GM21360 (cell line): ENCODE measurements at regions not wholly inside any gene's neighbourhood (a gene's known extent, or its start where the extent isn't known, plus 50 kb on each side); places are given as distances from the start of the nearest gene placed in this dataset.

Experiments
- ATAC-seq: cut with Tn5 transposase; IDR thresholded peaks from one replicate; pipeline ENCODE4 v1.9.1; 2021; ENCODE audit warnings: mild to moderate bottlenecking, moderate library complexity; ENCODE audit not compliant: unreplicated experiment

DNA sequence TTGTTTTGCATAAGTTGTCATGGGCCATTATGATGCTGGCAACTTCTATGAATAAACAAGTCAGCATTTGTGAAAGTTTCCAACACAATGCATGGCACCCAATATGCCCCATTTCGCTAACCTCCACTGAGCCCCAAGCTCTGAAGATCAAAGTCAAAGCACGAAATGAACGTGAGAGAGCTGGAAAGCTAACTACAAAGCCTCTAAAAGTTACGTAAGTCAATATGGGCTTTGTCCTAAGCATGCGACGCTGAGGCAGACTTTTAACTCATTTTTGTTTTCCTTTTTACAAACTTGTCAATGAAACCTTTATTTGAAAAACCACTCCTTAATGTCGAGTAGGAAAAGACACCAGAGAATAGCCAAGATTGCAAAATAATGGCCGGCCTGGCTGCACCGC, 131.6 kb upstream of the NUDT7 start:
- ATAC-seq, result no peak

- no peak for ATAC-seq
Measured at GRCh38 chr16:77591347-77591746, 131.0 kb upstream of the NUDT7 start.

GRCh38 chr16:77592021-77592420, 130.3 kb upstream of the NUDT7 start:
- ATAC-seq, result no peak

DNA sequence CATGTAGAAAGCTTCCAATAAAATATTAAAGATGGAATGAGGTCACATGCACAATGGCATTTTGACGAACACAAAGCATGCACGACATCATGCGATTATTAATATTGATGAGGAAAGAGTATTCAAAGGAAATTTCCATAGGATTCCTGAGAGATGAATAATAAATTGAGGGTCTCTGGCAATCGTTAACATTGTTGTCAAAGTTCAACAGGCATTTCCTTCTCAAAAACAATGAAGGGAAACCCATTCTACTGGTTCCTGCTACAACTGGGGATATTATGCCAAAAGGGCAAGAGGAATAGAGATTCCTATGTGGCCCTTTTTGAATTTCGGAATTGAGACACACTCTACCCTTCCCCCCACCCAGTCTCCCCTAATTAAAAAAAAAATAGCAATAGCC, 128.3 kb upstream of the NUDT7 start:
- no peak for ATAC-seq

- ATAC-seq, result no peak
Measured at GRCh38 chr16:77594799-77595596, 127.3 kb upstream of the NUDT7 start.

GRCh38 chr16:77596261-77596660, 126.1 kb upstream of the NUDT7 start:
- no peak for ATAC-seq

DNA sequence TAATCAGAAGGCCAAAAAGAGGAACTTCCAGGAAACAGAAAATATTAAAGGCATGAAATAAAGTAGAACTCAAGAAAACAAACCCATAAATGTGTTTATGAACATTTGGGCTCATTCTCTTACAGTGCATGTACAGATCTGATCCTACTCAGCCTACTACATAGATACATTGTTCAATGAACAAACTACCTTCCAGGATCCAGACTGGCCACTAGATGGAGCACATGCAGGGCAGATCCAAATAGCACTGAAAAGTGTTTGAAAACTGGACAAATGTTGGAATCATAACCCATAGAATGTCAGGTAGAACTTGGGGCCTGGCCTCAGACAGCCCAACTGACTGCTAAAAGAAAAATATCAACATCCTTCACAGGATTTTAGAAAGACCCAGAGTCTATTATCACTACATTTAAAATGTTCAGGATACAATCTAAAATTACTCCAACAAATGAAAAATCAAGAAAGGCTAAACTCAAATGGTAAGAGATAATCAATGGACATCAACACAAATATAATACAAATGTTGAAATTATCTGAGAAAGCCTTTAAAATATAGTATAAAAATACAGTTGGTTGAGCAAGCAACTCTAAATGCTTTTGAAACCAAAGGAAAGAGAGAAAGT, 122.4 kb upstream of the NUDT7 start:
- ATAC-seq, result no peak

- ATAC-seq, result no peak
Measured at GRCh38 chr16:77600555-77600954, 121.8 kb upstream of the NUDT7 start.

DNA sequence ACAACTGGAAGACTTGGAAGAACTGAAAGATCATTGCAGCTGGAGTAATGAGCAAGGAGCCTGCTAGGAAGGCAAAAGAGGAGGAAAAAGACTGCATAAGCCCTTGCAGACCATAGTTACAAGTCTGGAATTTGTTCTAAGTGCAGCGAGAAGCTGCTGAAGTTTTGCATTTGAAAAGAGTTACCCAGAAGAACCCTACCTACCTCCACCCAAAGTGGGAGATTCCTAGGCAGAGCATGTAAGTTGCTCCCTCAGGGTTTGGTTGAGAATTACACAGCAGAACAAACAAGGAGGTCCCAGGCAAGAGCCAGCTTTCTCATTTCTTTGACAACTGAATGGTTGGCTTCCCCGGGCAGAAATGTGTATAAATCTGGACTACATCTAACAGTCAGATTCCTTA, 118.7 kb upstream of the NUDT7 start:
- no peak for ATAC-seq

GRCh38 chr16:77610496-77610895, 111.8 kb upstream of the NUDT7 start:
- ATAC-seq, result no peak

- no peak for ATAC-seq
Measured at GRCh38 chr16:77611386-77611785, 110.9 kb upstream of the NUDT7 start.

GRCh38 chr16:77612596-77612995, 109.7 kb upstream of the NUDT7 start:
- no peak for ATAC-seq

- no peak for ATAC-seq
Measured at GRCh38 chr16:77613095-77613494, 109.2 kb upstream of the NUDT7 start.

- ATAC-seq, result no peak
Measured at GRCh38 chr16:77617553-77617952, 104.8 kb upstream of the NUDT7 start.

GRCh38 chr16:77617996-77618395, 104.3 kb upstream of the NUDT7 start:
- no peak for ATAC-seq

- no peak for ATAC-seq
Measured at GRCh38 chr16:77618951-77619350, 103.4 kb upstream of the NUDT7 start.

DNA sequence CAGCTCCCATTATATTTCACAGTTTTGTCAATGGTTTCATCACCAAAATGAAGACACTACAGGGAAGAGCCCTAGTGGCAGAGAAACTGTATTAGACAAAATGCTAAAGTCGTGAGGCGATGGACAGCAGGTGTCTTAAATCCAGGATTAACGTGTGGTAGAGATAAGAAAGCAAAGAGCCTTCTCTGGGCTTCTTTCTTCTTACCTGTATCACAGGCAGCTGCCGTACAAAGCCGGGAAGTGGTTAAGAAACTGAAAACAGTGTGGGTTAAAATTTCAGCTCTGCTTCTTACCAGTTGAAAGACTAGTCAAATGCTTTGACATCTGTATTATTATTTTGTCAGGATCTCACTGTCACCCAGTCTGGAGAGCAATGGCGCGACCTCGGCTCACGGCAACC, 98.2 kb upstream of the NUDT7 start:
- ATAC-seq, result no peak

- ATAC-seq, result no peak
Measured at GRCh38 chr16:77636615-77637014, 85.7 kb upstream of the NUDT7 start.

DNA sequence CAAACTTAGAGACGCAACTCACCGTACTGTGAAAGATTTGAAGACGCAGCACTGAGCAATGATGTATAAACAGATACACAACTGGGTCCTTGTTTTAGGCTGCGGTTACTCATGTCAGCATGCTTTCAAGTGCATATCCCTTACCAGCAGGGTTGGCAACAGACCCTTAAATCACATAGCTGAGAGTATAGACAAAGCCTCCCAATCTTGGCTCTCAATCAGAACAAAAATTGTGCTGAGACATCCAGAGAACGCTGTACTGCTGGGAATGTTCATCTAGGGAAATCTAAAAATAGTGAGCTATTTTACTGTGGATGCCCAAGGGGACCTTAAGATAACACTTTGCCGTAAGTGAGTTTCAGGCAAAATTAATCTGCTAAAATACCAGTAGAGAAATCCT, 84.4 kb upstream of the NUDT7 start:
- ATAC-seq, result no peak

DNA sequence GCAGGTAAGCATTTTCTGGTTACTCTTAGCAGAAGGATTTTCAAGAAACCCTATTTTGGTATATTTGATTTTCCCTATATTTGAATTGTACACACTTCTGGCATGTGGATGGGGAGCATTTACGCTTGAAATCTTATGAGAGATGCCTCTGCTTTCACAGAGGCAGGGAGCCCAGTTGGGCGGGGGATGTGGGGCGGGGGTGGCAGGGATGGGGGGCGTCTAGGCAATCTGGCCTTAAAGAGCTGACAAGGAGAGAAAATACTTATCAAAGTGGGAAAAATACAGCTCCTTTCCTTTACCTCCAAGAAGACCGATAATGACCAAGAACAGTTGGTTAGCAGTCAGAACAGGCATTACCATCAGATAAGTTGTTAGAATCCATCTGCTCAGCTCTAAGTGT, 79.1 kb upstream of the NUDT7 start:
- ATAC-seq, result no peak

DNA sequence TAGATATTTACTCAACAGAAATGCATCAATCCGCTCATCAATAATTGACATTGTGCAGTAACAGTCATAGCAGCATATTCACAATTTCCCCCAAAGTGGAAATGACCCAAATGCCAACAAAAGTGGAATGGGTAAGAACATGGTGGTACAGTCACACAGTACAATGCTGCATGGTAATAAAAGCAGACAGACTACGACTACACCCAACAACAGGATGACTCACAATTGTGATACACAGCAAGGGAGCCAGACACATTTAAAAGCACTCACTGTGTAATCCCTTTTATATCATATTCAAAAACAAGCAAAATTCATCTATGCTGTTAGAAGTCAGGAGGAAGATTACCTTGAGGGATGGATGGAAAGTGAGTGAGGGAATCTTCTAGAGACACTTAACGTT, 76.5 kb upstream of the NUDT7 start:
- ATAC-seq, result no peak

GRCh38 chr16:77647726-77648125, 74.6 kb upstream of the NUDT7 start:
- no peak for ATAC-seq

DNA sequence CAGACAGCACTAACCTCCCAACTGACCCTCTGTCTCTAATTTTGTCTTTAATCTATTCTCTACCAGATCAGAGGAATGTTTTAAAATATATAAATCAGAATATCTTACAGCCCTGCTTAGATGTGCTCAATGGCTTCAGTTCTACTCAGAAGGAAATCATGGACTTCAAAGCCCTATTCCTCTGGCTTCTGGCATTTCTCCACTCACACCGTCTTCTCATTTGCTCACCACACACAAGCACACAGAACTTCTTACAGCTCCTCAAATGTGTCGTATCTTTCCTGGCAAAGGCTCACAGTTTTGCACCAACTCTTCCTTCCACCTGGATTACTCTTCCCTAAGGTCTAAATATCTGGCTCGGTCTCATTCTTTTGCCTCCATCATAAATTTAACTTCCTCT, 71.6 kb upstream of the NUDT7 start:
- ATAC-seq, result no peak
